NCI-H2196 (cell line): ENCODE measurements at regions not wholly inside any gene's neighbourhood (a gene's known extent, or its start where the extent isn't known, plus 50 kb on each side); places are given as distances from the start of the nearest gene placed in this dataset.

ENCODE experiments used
- DNase-seq: peaks from one replicate; lab custom pipeline; 2025; ENCODE audit not compliant: unreplicated experiment; lab: John Stamatoyannopoulos, UW

DNA sequence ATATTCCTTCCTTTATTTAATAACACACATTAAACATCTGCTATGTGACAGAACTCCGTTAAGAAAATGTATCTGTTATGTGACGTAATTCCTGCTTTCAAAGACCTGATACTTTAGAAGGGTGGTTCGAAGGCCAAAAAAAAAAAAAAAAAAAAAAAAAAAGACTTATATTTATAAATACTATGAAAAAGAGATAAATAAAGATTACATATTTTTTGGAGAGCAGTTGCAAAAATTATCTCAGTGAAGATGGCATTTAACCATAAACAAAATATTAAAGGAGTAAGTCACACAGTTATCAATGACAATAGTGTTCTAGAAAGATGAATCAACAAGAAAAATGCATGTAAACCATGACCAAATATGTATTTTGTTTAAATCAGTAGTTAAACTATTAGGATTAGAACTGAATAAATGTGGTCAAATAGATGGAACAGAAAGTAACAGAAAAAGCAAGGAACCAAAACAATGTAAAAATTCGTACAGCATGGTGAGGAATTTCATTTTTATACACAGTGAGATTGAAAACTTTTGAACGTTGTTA is 612.3 kb upstream of the SLITRK5 start:
- DNase-seq: no peak

GRCh38 chr13:87078947-87079795 is 592.0 kb upstream of the SLITRK5 start:
- no peak for DNase-seq

GRCh38 chr13:87080100-87080779 is 590.9 kb upstream of the SLITRK5 start:
- no peak for DNase-seq

DNA sequence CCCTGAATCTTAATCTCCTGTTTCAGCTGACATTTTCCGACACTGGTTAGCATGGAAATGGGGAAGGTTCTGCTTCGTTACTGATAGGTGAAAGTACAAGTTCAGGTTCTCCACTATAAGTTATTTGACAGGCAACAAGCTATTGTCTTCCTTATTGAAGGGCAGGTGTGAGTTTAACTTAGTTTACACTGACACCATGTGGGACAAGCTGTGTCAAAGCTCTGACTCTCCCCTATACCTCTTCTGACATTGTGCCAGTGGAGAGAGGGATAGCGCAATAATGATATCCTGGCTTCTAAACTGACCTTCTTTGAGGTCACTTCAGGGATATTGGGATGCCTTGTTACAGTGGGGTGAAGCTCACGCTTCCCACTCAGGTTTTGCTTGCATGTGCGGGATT is 587.0 kb upstream of the SLITRK5 start:
- no peak for DNase-seq

GRCh38 chr13:87087741-87088140 is 583.4 kb upstream of the SLITRK5 start:
- DNase-seq: no peak

DNA sequence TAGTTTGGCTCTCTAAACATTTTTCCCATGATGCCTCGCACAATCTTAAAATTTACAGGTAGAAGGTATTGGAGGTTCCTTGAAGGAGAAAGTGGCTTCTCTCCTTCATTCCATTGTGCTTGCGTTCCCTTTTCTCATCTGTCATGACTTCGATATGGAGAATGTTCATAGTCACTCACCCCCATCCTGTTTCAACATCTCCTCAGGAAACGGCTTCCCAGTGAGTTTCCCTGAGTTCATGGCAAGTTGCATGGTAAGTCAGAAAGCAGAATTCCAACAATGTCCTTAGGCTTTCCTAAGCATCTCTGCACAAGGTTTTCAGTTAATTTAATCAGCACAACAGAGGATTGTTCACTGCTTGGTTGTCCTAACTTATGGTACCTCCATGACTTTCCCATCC is 581.8 kb upstream of the SLITRK5 start:
- DNase-seq: no peak

DNA sequence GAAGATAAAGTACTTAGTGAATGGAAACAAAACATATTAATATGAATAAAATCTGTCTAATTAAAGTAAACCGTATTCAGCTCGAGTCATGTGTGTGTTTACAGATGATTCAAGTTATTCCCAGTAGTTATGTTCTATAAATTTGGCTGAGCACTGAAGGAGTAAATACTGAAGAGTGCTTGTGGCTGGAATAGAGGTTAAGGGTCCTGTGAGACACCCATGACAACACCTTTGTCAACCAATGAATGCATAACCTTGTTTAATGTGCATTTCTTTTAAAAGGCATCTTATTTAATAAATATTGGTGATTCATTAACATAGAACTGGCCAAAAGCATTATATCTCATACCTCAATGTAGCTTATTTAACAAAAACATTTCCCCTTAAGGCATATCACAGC is 577.8 kb upstream of the SLITRK5 start:
- no peak for DNase-seq

DNA sequence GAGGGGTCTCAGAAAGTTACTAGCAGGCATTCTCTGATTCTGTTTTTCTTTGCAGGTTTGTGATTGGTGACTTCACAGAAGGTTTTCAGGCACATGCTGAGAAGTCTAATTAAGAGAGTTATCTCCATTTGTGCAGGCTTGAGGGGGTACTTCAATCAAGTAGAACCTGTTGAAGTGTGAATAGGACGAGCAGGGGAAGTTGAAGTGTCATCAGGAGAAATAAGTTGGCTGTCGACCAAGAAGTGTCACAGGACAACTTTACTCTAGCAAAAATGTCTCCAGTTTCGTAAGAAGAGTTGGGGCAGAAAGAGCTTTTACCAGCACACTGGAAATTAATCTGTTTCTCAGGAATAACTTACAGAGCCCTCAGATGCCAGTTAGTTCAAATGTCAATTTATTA is 576.5 kb upstream of the SLITRK5 start:
- DNase-seq: no peak

- no peak for DNase-seq
Observed at GRCh38 chr13:87100431-87100830, 570.7 kb upstream of the SLITRK5 start.

- DNase-seq: no peak
Observed at GRCh38 chr13:87107651-87108050, 563.5 kb upstream of the SLITRK5 start.

DNA sequence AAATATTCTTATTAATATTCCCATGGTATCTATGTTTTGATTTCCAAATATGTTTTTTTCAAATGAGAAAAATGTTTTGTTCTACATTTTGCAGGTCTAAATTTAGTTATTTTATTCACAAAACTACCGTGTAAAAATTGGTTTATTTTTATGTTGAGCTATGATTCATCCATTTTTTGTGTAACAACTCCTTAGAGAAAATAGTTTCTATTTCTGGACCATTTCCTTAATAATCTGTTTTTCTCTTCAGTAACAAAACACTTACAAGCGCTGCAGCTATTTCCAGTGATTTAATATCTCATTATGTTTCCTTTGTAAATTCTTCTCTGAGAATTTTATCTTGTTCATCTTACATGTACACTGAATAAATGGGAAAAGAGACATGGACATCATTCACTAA is 550.7 kb upstream of the SLITRK5 start:
- no peak for DNase-seq

DNA sequence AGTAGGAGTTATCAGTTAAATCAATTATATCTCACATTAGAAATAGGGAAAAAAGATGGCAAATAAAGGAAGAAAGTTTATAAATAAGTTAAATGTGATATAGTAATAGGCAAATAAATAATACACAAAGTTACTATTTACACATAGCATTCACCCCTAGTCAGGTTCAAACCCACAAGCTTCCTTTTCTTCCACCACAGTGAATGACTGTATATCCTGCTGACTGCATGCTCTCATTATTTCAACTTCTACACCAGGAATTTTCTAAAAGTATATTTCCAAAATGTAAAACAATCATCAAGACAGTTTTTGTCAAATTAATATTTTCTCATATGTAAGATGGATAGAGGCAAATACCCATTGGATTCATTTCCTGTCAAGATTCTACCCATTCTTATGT is 548.6 kb upstream of the SLITRK5 start:
- DNase-seq: no peak

GRCh38 chr13:87123987-87124784 is 547.0 kb upstream of the SLITRK5 start:
- peak; percentile 1 for DNase-seq

DNA sequence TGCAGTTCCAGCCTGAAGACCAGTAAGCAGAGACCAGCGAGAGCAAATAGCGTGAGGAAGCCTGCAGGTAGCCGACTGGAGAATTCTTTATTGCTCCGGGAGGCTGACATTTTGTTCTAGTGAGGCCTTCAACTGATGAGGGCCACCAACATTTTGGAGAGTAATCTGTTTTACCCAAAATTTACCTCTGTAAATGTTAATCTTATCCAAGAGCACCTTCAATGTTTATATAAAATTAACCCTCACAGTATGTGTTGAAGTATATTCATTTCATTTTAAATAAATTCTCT is 546.4 kb upstream of the SLITRK5 start:
- no peak for DNase-seq

DNA sequence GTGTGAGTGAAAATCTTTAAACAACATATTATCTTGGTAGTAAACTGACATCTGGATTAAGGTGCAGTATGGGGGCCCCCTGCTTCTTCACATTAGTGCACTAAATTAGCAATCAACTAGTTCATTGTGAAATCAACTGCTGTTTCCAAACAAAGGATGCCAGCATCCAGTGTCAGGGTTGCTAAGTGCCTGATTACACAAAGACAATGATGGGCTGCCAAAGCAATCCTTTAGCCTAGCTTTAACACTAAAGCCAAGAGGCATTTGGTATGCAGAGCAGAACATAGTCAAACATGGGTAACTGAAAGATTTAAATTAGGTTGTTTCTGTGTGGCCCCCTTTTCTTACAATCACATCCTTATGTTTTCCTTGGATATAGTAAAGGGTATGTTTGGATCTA is 543.1 kb upstream of the SLITRK5 start:
- no peak for DNase-seq

DNA sequence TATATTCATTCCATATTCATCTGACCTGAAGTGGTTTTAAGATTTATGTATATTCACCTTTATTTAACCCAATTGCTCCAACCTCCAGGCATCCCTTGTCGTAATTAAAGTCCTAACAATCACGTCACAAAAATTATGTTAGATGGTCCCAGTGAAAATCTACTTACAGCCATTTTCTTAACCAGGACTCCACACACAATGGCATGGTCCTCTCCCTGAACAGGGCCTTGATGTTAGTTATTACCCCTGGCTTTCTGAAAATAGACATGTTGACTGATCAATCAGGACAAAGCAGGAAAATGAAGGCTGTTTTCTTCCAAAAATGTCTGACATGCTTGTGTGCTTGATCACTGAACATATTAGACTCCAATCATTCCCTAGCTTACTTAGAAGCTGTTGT is 542.7 kb upstream of the SLITRK5 start:
- no peak for DNase-seq

- DNase-seq: no peak
Observed at GRCh38 chr13:87129602-87130300, 541.4 kb upstream of the SLITRK5 start.

DNA sequence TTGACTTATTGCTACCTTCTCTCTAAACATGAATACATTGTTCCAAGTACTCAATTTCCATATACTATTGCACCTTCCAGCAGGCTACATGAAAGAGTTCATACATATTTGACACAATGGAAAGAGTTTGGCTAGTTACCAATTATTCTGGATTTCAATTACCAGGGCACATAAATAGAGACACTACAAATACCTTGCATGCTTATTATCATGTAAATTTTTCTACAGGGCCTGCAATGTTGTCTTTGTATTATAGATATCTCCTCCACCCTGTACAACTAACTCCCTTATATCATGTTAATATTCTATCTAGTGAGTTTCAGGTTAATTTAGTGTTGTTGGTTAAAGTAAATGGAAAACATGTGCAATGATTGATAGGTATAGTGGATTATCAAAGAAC is 540.7 kb upstream of the SLITRK5 start:
- no peak for DNase-seq

GRCh38 chr13:87131611-87132010 is 539.6 kb upstream of the SLITRK5 start:
- DNase-seq: no peak

GRCh38 chr13:87138866-87139265 is 532.3 kb upstream of the SLITRK5 start:
- no peak for DNase-seq

DNA sequence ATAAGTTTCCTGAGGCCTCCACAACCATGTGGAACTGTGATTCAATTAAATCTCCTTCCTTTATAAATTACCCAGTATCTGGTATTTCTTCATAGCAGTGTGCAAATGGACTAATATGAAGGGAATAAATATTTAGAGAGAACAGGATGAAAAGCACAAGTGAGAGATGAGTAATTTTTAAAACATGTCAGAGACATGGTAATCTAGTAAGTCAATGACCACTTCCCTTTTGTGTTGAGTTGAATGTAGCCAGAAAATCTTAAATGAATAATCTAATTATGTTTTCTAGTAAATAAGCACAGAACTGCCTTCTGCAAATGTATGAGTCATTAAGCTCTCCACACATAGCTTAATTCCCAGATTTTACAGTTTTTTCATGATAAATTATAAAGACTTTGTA is 524.1 kb upstream of the SLITRK5 start:
- no peak for DNase-seq
